K562 (cell line): ENCODE measurements at regions not wholly inside any gene's neighbourhood (a gene's known extent, or its start where the extent isn't known, plus 50 kb on each side); places are given as distances from the start of the nearest gene placed in this dataset.

Experiments
- ATAC-seq: fragments of 200-7000 bp; cut with Tn5 transposase; 3 replicates; pipeline ENCODE4 v1.9.1; 2020; ENCODE audit warnings: moderate library complexity
- BruUV-seq: library from RNA; stranded (reverse); fragments of 400-500 nt; replicated peaks from 2 replicates; lab custom pipeline; 2021; lab: Mats Ljungman, UMichigan
- CTCF ChIA-PET: fragments of 300-600 bp; formaldehyde crosslinking; extraction: SDS; loops from one replicate; lab custom pipeline; 2021; ENCODE audit warnings: low intra/inter-chr PET ratio; lab: Yijun Ruan, JAX
- POLR2A ChIA-PET: fragments of 300-600, 350-650 bp; sonication (Branson Sonifier 250); formaldehyde crosslinking; extraction: SDS; loops from one replicate; lab custom pipeline; 2021; ENCODE audit warnings: antibody characterized with exemption, inconsistent platforms; lab: Yijun Ruan, JAX
- DNase-seq, 4 experiments: peaks; one replicate each; pipeline versions ENCODE4 v3.0.0 to v3.0.0-alpha.2; 2011 to 2018; ENCODE audit warnings: low spot score in 3 of 4, mixed read lengths in 3 of 4; ENCODE audit errors: extremely low read depth in 1 of 4
- FAIRE-seq: peaks from 2 replicates; lab custom pipeline; 2011; peaks lifted over from hg19 to GRCh38; lab: Jason Lieb, UNC
- H2AFZ ChIP-seq: 2 replicates; pipeline ENCODE4 v1.6.0; 2011; ENCODE audit warnings: low read depth, low read length, control low read depth, inconsistent platforms
- H3K27ac ChIP-seq: fragments of 200-600 bp; 3 replicates; pipeline ENCODE4 v1.8.0; 2011; ENCODE audit warnings: low read depth, mild to moderate bottlenecking, control low read depth, inconsistent platforms, low read length, moderate library complexity, mixed read lengths; ENCODE audit errors: extremely low read depth
- H3K27me3 ChIP-seq, 2 experiments: fragments of 300-600 bp in 1 of 2; 2 replicates in 1 of 2; 3 replicates in 1 of 2; pipeline versions ENCODE4 v1.6.0 to v1.8.0; 2011; ENCODE audit warnings: inconsistent platforms in 2 of 2, low read length in 2 of 2, mild to moderate bottlenecking in 1 of 2, mixed read lengths in 1 of 2, moderate library complexity in 1 of 2; ENCODE audit not compliant: control insufficient read depth in 2 of 2, insufficient read depth in 2 of 2
- H3K36me3 ChIP-seq: fragments of 300-600 bp; 3 replicates; pipeline ENCODE4 v1.8.0; 2011; ENCODE audit warnings: mild to moderate bottlenecking, low read length, inconsistent platforms; ENCODE audit not compliant: control insufficient read depth, insufficient read depth
- H3K4me1 ChIP-seq, 2 experiments: fragments of 200-600 bp in 1 of 2; replicated peaks in 1 of 2; 2 replicates in 1 of 2; 3 replicates in 1 of 2; pipeline versions ENCODE4 v1.5.1 to v1.8.0; 2011; ENCODE audit warnings: inconsistent platforms in 2 of 2, low read length in 2 of 2, mild to moderate bottlenecking in 1 of 2, mixed read lengths in 1 of 2, moderate library complexity in 1 of 2; ENCODE audit not compliant: control insufficient read depth in 2 of 2, insufficient read depth in 2 of 2
- H3K4me2 ChIP-seq: 2 replicates; pipeline ENCODE4 v1.6.1; 2011; ENCODE audit warnings: low read length, control low read depth, inconsistent platforms, mixed read lengths; ENCODE audit not compliant: insufficient read depth
- H3K4me3 ChIP-seq: fragments of 200-600 bp; sonication (generic), shearing (Covaris generic); 2 replicates; pipeline ENCODE4 v1.5.1; 2016; ENCODE audit warnings: control low read depth, inconsistent platforms
- H3K79me2 ChIP-seq: fragments of 200-600 bp; 3 replicates; pipeline ENCODE4 v1.8.0; 2011; ENCODE audit warnings: low read length, inconsistent platforms; ENCODE audit not compliant: control insufficient read depth, insufficient read depth
- H3K9ac ChIP-seq, 2 experiments: 2 replicates each; pipeline versions ENCODE4 v1.6.0 to v1.6.1; 2011; ENCODE audit warnings: low read depth in 2 of 2, low read length in 2 of 2, control low read depth in 1 of 2, inconsistent platforms in 1 of 2, mild to moderate bottlenecking in 1 of 2, mixed read lengths in 1 of 2; ENCODE audit not compliant: insufficient read depth in 1 of 2
- H3K9me1 ChIP-seq: one replicate; pipeline ENCODE4 v1.6.0; 2011; ENCODE audit warnings: inconsistent platforms, mild to moderate bottlenecking, low read length, moderate library complexity; ENCODE audit not compliant: control insufficient read depth, insufficient read depth
- H3K9me3 ChIP-seq: replicated peaks from 2 replicates; pipeline ENCODE4 v1.5.1; 2011; ENCODE audit warnings: low read depth, low read length, inconsistent platforms; ENCODE audit not compliant: control insufficient read depth, insufficient read depth
- H4K20me1 ChIP-seq: replicated peaks from 2 replicates; pipeline ENCODE4 v1.6.1; 2011; ENCODE audit warnings: low read length, inconsistent platforms, mixed read lengths; ENCODE audit not compliant: control insufficient read depth, insufficient read depth
- CAMTA2 ChIP-seq: fragments of 250-450 bp; sonication (Bioruptor Pico); conservative IDR thresholded peaks from 2 replicates; pipeline ENCODE4 v1.5.1; 2022
- CBFA2T2 ChIP-seq: fragments of 450-650 bp; conservative IDR thresholded peaks from 2 replicates; pipeline ENCODE4 v1.6.1; 2017; ENCODE audit warnings: mild to moderate bottlenecking
- CUX1 ChIP-seq: fragments of 200-800 bp; sonication (Bioruptor generic); IDR thresholded peaks from 2 replicates; pipeline ENCODE4 v1.6.1; 2016; ENCODE audit warnings: missing genetic modification characterization, missing compliant biosample characterization
- GABPA ChIP-seq: fragments of 200-800 bp; sonication (Bioruptor generic); conservative IDR thresholded peaks from 2 replicates; pipeline ENCODE4 v1.6.1; 2016; ENCODE audit warnings: low read depth, missing genetic modification characterization, missing compliant biosample characterization
- MXD1 ChIP-seq: fragments of 250-450 bp; sonication (Bioruptor Pico); IDR thresholded peaks from 2 replicates; pipeline ENCODE4 v1.8.0; 2021; ENCODE audit warnings: borderline replicate concordance, mild to moderate bottlenecking, moderate library complexity; ENCODE audit not compliant: poor library complexity, severe bottlenecking
- NCOA1 ChIP-seq: fragments of 450-650 bp; IDR thresholded peaks from 2 replicates; pipeline ENCODE4 v1.6.1; 2016; ENCODE audit warnings: low read depth
- NCOA4 ChIP-seq: fragments of 450-650 bp; IDR thresholded peaks from 2 replicates; pipeline ENCODE4 v1.6.1; 2018; ENCODE audit warnings: mild to moderate bottlenecking; ENCODE audit not compliant: partially characterized antibody
- PRPF4 ChIP-seq: fragments of 200-400 bp; formaldehyde crosslinking; IDR thresholded peaks from one replicate; pipeline ENCODE4 v1.6.1; 2017; ENCODE audit warnings: low read length, low read depth, mild to moderate bottlenecking; ENCODE audit not compliant: insufficient read depth, poor library complexity, severe bottlenecking
- SREBF2 ChIP-seq: sonication (generic); formaldehyde crosslinking; IDR thresholded peaks from 2 replicates; pipeline ENCODE4 v1.4.0; 2020; ENCODE audit warnings: mild to moderate bottlenecking, missing genetic modification reagents
- SRSF7 ChIP-seq: fragments of 200-400 bp; formaldehyde crosslinking; optimal IDR thresholded peaks from 2 replicates; pipeline ENCODE3; 2017; ENCODE audit warnings: mild to moderate bottlenecking, low read depth, low read length
- ZNF277 ChIP-seq: fragments of 250-450 bp; sonication (Bioruptor Pico); IDR thresholded peaks from 2 replicates; pipeline ENCODE4 v1.8.0; 2022; ENCODE audit warnings: inconsistent platforms, mild to moderate bottlenecking, moderate library complexity, borderline replicate concordance
- ZNF696 ChIP-seq: fragments of 250-450 bp; sonication (Bioruptor Pico); conservative IDR thresholded peaks from 2 replicates; pipeline ENCODE4 v1.4.0; 2020; ENCODE audit warnings: mild to moderate bottlenecking, moderate library complexity
- WGBS: fragments of 100-300 bp; shearing (Covaris generic); methylation state at CpG from one replicate; pipeline ENCODE4 v1.1.6; 2016; ENCODE audit warnings: low coverage, mixed read lengths; ENCODE audit not compliant: insufficient coverage; ENCODE audit errors: missing lambda C conversion rate; 5-methylcytosine and 5-hydroxymethylcytosine counted together
- in situ Hi-C: fragments of 300-500 bp; cut with MboI; formaldehyde crosslinking; loops from 4 replicates; pipeline ENCODE4 v1.15.0; 2018; ENCODE audit warnings: inconsistent platforms, mixed read lengths
- intact Hi-C: fragments of 100-400 bp; cut with micrococcal nuclease; formaldehyde crosslinking; loops from 2 replicates; pipeline ENCODE4 v1.14.2; 2022

GRCh38 chr2:172173174-172173706, 70.5 kb upstream of the DLX2 start:
- ChIA-PET POLR2A (interaction anchor here (0.6 kb wide), 1 partner anchor 333 kb away, joined by 3 read pairs; no protein-coding TSS in a partner anchor), CTCF (interaction anchor here (0.7 to 2.9 kb wide), 5 partner anchors 53 to 758 kb away, joined by 4 to 27 read pairs (median 8); no protein-coding TSS in a partner anchor)
- Histone ChIP-seq H3K27ac (no peak overlapping the region), H3K4me3 (no peak overlapping the region), H3K9ac (no peak overlapping the region), H3K9me3 (no peaks in the 10 kb centered on the region; the same call in 1 of the 2 replicates), H2AFZ (no peak overlapping the region), H3K9me1 (no peaks in the 10 kb centered on the region), H3K27me3 (peaks cover 24 to 29% of the 10 kb centered on the region in 2 experiments), H3K36me3 (no peaks in the 10 kb centered on the region), H4K20me1 (peaks cover 4% of the 10 kb centered on the region; the same call in 1 of the 2 replicates), H3K79me2 (no peaks in the 10 kb centered on the region), H3K4me1 (peaks cover 0 to 7% of the 10 kb centered on the region in 2 experiments; a peak in 2 of 5 replicates), H3K4me2 (no peak overlapping the region)
- 10% methylated on average over 8 of the region's 8 CpGs for WGBS
- DNase-seq (no peak), FAIRE-seq (no peak), ATAC-seq (no peak)
- TF ChIP-seq PRPF4 (no peak), SREBF2 (CRISPR knock-in tag) (no peak), CUX1 (CRISPR knock-in tag) (no peak), NCOA1 (no peak), NCOA4 (no peak), ZNF696 (CRISPR knock-in tag) (no peak), CBFA2T2 (no peak), SRSF7 (no peak), CAMTA2 (no peak), MXD1 (CRISPR knock-in tag) (no peak), GABPA (no peak), ZNF277 (no peak)
- BruUV-seq: no TSS peak
- intact Hi-C loops (no loop called here), in situ Hi-C loops (loop anchor here (5.0 kb wide), 1 partner anchor 289 kb away; no protein-coding TSS in a partner anchor)
